Stomach (tissue), 8 donors: ENCODE measurements at regions not wholly inside any gene's neighbourhood (a gene's known extent, or its start where the extent isn't known, plus 50 kb on each side); places are given as distances from the start of the nearest gene placed in this dataset.

Source experiments
- DNase-seq, 2 donors: peaks; one replicate each; pipeline versions ENCODE4 v3.0.0 to v3.0.0-alpha.2; 2013 to 2019
- H3K27ac ChIP-seq, 5 donors: fragments of 200-600 bp in 4 of 5; sonication (generic) in 4 of 5; one replicate each; pipeline ENCODE4 v1.5.1; 2013 to 2019; ENCODE audit warnings: mild to moderate bottlenecking in 1 of 5, moderate library complexity in 1 of 5
- H3K27me3 ChIP-seq, 3 donors: fragments of 200-600 bp; sonication (generic); one replicate each; pipeline ENCODE4 v1.5.1; 2017 to 2019; ENCODE audit warnings: mixed run types in 1 of 3
- H3K36me3 ChIP-seq, 4 donors: fragments of 200-600 bp; sonication (generic); 1 replicate in 3 of 4; 2 replicates in 1 of 4; pipeline ENCODE4 v1.5.1; 2016 to 2019
- H3K4me1 ChIP-seq, 4 donors: fragments of 200-600 bp; sonication (generic); one replicate each; pipeline ENCODE4 v1.5.1; 2016 to 2019
- H3K4me3 ChIP-seq, 4 donors: fragments of 200-600 bp; sonication (generic) in 3 of 4; one replicate each; pipeline ENCODE4 v1.5.1; 2016 to 2019; ENCODE audit warnings: mild to moderate bottlenecking in 1 of 4
- H3K9me3 ChIP-seq, 4 donors: fragments of 200-600 bp; sonication (generic); one replicate each; pipeline ENCODE4 v1.5.1; 2016 to 2019
- EP300 ChIP-seq: sonication (generic); formaldehyde crosslinking; IDR thresholded peaks from one replicate; pipeline ENCODE4 v1.6.1; 2017; ENCODE audit warnings: antibody characterized with exemption
- POLR2A ChIP-seq, 4 donors: fragments of 450-650 bp; IDR thresholded peaks; one replicate each; pipeline ENCODE4 v1.6.1; 2016; ENCODE audit warnings: antibody characterized with exemption in 4 of 4, control low read depth in 2 of 4, mild to moderate bottlenecking in 1 of 4, moderate library complexity in 1 of 4
- POLR2AphosphoS5 ChIP-seq, 3 donors: sonication (generic); formaldehyde crosslinking; IDR thresholded peaks; one replicate each; pipeline ENCODE4 v1.6.1; 2016; ENCODE audit warnings: antibody characterized with exemption in 3 of 3
- WGBS, 5 donors: extraction: QIAGEN DNeasy Blood & Tissue Kit in 3 of 5; methylation state at CpG; one replicate each; pipeline versions ENCODE4 v1.1.5 to v1.1.7; 2013 to 2018; 5-methylcytosine and 5-hydroxymethylcytosine counted together
- intact Hi-C: fragments of 100-400 bp; cut with DNase I; formaldehyde crosslinking; loops from one replicate; pipeline ENCODE4 v1.15.1; 2023; ENCODE audit warnings: low total_unique reads
- TF ChIP-seq, protein P1 (sequence below), 7 experiments: fragments of 450-650 bp in 4 of 7; fragments of 200-600 bp in 3 of 7; sonication (generic) in 3 of 7; IDR thresholded peaks; one replicate each; pipeline ENCODE4 v1.5.1; 2016 to 2019; ENCODE audit warnings: antibody characterized with exemption in 7 of 7, control low read depth in 2 of 7, mild to moderate bottlenecking in 1 of 7
- donor health status: healthy with polysubstance abuse.
- donor health status: Bipolar disorder and iron deficiency.
- donor health status: healthy.

DNA sequence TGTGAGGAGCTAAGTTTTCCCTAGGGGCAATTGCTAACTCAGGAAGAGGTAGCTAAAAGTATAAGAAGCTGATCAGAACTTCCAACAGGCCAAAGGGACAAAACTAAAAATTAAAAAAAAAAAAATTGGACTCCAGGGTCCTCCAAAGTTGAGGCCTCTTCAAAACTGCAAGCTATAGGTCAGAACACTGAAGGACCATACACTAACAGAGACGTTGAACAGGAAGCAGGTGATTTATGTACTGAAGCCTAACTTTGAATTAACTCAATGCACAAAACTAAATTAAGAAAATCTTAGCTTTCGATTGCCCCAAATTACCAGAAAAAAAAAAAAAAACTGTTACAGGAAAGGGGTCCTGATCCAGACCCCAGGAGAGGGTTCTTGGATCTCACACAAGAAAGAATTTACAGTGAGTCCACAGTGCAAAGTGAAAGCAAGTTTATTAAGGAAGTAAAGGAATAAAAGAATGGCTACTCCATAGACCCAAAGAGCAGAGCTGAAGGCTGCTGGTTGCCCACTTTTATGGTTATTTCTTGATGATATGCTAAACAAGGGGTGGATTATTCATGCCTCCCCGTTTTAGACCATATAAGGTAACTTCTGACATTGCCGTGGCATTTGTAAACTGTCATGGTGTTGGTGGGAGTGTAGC, 442.8 kb upstream of the NECTIN3 start:
- TF ChIP-seq POLR2A (IDR thresholded peaks at IDR 0.05) (no peak), EP300 (no peak), POLR2AphosphoS5 (IDR thresholded peaks at IDR 0.05) (no peak)
- TF ChIP-seq, protein P1, sequence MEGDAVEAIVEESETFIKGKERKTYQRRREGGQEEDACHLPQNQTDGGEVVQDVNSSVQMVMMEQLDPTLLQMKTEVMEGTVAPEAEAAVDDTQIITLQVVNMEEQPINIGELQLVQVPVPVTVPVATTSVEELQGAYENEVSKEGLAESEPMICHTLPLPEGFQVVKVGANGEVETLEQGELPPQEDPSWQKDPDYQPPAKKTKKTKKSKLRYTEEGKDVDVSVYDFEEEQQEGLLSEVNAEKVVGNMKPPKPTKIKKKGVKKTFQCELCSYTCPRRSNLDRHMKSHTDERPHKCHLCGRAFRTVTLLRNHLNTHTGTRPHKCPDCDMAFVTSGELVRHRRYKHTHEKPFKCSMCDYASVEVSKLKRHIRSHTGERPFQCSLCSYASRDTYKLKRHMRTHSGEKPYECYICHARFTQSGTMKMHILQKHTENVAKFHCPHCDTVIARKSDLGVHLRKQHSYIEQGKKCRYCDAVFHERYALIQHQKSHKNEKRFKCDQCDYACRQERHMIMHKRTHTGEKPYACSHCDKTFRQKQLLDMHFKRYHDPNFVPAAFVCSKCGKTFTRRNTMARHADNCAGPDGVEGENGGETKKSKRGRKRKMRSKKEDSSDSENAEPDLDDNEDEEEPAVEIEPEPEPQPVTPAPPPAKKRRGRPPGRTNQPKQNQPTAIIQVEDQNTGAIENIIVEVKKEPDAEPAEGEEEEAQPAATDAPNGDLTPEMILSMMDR (IDR thresholded peaks at IDR 0.05) = no peak
- peaks cover 0 to 15% (median 0%) of the 10 kb centered on the region in 4 donors for H3K4me1 ChIP-seq

GRCh38 chr3:110629917-110630316, 441.7 kb upstream of the NECTIN3 start:
- H3K27ac ChIP-seq = no peak overlapping the region
- 79 to 95% (median 82%) methylated on average over 1 of the region's 1 CpG for WGBS, 5 donors
- no peak for DNase-seq
- intact Hi-C loops = no loop called here
- TF ChIP-seq EP300 (no peak), POLR2AphosphoS5 (IDR thresholded peaks at IDR 0.05) (no peak), POLR2A (IDR thresholded peaks at IDR 0.05) (no peak)
- TF ChIP-seq, protein P1 (IDR thresholded peaks at IDR 0.05) = no peak
- no peak overlapping the region for H3K4me3 ChIP-seq
- no peaks in the 10 kb centered on the region for H3K27me3 ChIP-seq
- H3K9me3 ChIP-seq = no peaks in the 10 kb centered on the region
- no peaks in the 10 kb centered on the region for H3K36me3 ChIP-seq
- H3K4me1 ChIP-seq = peaks cover 0 to 9% (median 0%) of the 10 kb centered on the region in 4 donors

More for the DNA sequence above, 442.8 kb upstream of the NECTIN3 start:
- WGBS, 5 donors = 70 to 78% (median 75%) methylated on average over 4 of the region's 4 CpGs
- intact Hi-C loops = no loop called here
- no peak for DNase-seq
- H3K4me3 ChIP-seq = no peak overlapping the region
- no peaks in the 10 kb centered on the region for H3K36me3 ChIP-seq
- no peak overlapping the region for H3K27ac ChIP-seq
- H3K27me3 ChIP-seq = no peaks in the 10 kb centered on the region
- no peaks in the 10 kb centered on the region for H3K9me3 ChIP-seq

DNA sequence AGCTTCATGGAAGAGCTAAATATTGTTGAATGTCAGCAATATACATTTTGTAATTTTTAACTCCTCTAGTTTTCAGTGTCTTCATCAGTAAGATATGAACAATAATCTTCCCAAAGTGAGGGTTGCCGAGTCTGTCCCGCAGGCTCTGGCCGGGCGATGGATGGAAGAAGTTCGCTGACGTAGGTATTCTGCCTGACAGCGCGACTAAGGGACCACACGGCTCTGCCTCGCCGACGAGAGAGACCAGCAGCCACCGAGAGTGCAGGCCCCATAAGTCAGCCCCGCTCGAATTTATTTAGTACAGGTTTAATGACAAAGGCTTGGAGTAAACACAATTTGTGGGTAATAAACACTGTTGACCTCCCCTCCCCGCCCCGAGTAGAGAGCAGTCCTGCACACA, 427.4 kb upstream of the NECTIN3 start:
- H3K36me3 ChIP-seq = no peaks in the 10 kb centered on the region
- H3K27me3 ChIP-seq = no peaks in the 10 kb centered on the region
- H3K4me1 ChIP-seq = no peaks in the 10 kb centered on the region
- H3K27ac ChIP-seq = no peak overlapping the region
- no peaks in the 10 kb centered on the region for H3K9me3 ChIP-seq
- TF ChIP-seq POLR2AphosphoS5 (IDR thresholded peaks at IDR 0.05) (no peak), POLR2A (IDR thresholded peaks at IDR 0.05) (no peak), EP300 (no peak)
- TF ChIP-seq, protein P1 (IDR thresholded peaks at IDR 0.05) = no peak
- DNase-seq = no peak
- intact Hi-C loops = no loop called here
- no peak overlapping the region for H3K4me3 ChIP-seq
- WGBS, 5 donors = 82 to 91% (median 85%) methylated on average over 17 of the region's 17 CpGs

DNA sequence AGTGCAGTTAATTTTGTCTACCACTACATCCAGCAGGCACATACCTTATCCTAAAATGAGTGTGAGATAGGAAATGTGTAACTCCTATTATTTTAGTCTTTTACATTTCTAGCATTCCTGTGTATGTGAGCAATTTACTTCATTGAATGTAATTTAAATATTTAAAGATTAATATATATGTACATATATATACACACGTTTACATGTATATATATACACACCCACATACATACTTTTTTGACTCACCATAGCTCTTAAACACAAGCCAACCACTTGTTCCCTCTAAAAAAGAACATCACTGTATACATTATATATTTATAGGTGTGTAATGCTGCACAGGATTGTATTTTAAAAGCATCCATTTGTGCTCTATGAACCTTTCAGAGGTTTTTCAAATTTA, 425.6 kb upstream of the NECTIN3 start:
- no peaks in the 10 kb centered on the region for H3K36me3 ChIP-seq
- DNase-seq = no peak
- H3K4me3 ChIP-seq = no peak overlapping the region
- 59 to 72% (median 67%) methylated on average over 1 of the region's 1 CpG for whole genome bisulfite sequencing, 5 donors
- no peak overlapping the region for H3K27ac ChIP-seq
- H3K27me3 ChIP-seq = no peaks in the 10 kb centered on the region
- TF ChIP-seq POLR2AphosphoS5 (IDR thresholded peaks at IDR 0.05) (no peak), POLR2A (IDR thresholded peaks at IDR 0.05) (no peak), EP300 (no peak)
- TF ChIP-seq, protein P1 (IDR thresholded peaks at IDR 0.05) = no peak
- no peaks in the 10 kb centered on the region for H3K9me3 ChIP-seq
- no peaks in the 10 kb centered on the region for H3K4me1 ChIP-seq
- intact Hi-C loops = no loop called here
